Large intestine (tissue), 3 donors: ENCODE measurements at regions not wholly inside any gene's neighbourhood (a gene's known extent, or its start where the extent isn't known, plus 50 kb on each side); places are given as distances from the start of the nearest gene placed in this dataset.

Experiments
- DNase-seq, 2 donors: peaks; one replicate each; pipeline versions ENCODE4 v3.0.0 to v3.0.0-alpha.2; 2013
- H3K27ac ChIP-seq: one replicate; pipeline ENCODE4 v1.5.1; 2013; ENCODE audit warnings: low read length
- H3K27me3 ChIP-seq: 2 replicates; pipeline ENCODE4 v1.6.1; 2013; ENCODE audit warnings: low read length; ENCODE audit not compliant: control insufficient read depth, insufficient read depth
- H3K36me3 ChIP-seq: 2 replicates; pipeline ENCODE4 v1.6.1; 2013; ENCODE audit warnings: low read length; ENCODE audit not compliant: control insufficient read depth, insufficient read depth
- H3K4me1 ChIP-seq: one replicate; pipeline ENCODE4 v1.6.1; 2013; ENCODE audit warnings: low read length; ENCODE audit not compliant: control insufficient read depth, insufficient read depth
- H3K4me3 ChIP-seq: one replicate; pipeline ENCODE4 v1.5.1; 2013; ENCODE audit warnings: low read length
- H3K9me3 ChIP-seq: one replicate; pipeline ENCODE4 v1.6.1; 2013; ENCODE audit warnings: mild to moderate bottlenecking, low read depth, low read length, moderate library complexity; ENCODE audit not compliant: control insufficient read depth
- WGBS: methylation state at CpG from one replicate; pipeline ENCODE4 v1.1.5; 2013; ENCODE audit warnings: low lambda C conversion rate; ENCODE audit not compliant: insufficient coverage; 5-methylcytosine and 5-hydroxymethylcytosine counted together

DNA sequence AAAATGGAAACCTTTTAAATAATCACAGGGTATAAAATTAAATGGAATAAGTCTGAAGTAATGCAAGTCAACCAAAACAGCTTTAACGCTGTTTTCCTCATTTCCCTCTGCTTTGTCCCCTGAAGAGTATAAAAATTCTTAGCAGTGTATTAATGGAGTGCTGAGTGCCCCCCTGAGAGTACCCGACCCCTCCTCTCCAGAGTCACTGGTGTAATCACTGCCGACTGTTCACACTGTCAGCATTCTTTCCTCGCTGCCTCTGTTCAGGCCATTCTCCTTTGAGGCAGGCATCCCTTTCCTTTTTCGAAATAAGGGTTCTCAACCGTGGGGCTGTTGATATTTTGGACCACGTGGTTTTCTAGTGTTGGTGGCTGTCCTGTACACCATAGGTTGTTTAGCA lies 146.9 kb upstream of the SLC10A2 start:
- Histone ChIP-seq H3K4me1 (no peaks in the 10 kb centered on the region), H3K9me3 (no peaks in the 10 kb centered on the region), H3K27ac (no peak overlapping the region), H3K27me3 (no peaks in the 10 kb centered on the region), H3K4me3 (no peak overlapping the region), H3K36me3 (no peaks in the 10 kb centered on the region)
- no CpG with 5 or more reads among the region's 7 CpGs for WGBS
- no peak for DNase-seq

DNA sequence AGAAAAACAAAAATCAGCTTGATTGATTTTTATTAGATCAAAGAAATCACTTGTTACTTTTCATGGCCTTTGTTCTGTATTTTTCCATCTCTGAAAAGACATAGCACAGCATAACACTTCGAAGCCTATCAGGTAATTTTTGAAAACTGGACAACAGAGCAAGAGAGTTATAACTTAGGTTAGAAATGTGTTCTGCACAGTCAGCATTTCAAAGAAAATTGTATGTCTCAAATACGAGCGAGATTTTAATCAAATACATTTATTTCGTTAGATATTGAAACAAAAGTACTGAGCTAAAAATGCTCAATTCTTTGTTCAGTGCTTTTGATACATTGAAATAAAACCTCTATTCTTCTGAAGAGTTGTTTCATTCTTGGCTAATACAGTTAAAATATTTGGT lies 144.1 kb upstream of the SLC10A2 start:
- WGBS, result 94% methylated on average over 4 of the region's 4 CpGs
- H3K4me3 ChIP-seq, result no peak overlapping the region
- H3K27me3 ChIP-seq, result no peaks in the 10 kb centered on the region
- no peak overlapping the region for H3K27ac ChIP-seq
- no peaks in the 10 kb centered on the region for H3K36me3 ChIP-seq
- H3K9me3 ChIP-seq, result no peaks in the 10 kb centered on the region
- no peaks in the 10 kb centered on the region for H3K4me1 ChIP-seq
- no peak for DNase-seq

DNA sequence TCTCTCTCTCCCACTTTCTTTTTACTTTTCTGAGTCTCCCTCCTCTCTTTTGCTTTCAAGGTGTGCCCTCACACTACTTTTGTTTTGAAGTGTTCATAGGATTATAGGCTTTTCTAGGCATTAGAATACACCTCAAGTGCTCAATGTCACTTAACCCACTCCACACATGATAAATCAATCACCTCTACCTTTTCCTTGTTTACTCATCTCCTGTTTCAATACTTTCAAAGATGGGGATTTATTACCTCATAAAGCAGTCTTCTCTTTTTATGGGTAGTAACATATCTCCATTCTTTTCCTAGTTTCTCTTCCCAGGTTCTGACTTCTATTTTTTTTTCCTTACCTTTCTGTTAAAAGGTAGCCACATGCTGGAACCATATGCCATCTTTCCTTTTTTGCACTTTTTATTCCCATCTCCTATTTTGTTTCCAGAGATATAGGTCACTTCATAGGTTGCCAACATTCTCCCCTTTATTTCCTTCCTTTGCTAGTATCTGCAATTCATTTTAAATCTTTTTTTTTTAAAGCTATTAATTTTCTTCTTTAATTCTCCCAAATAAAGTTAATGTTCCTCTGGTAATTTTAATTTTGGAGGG lies 137.6 kb upstream of the SLC10A2 start:
- DNase-seq, result no peak
- Histone ChIP-seq H3K4me1 (no peaks in the 10 kb centered on the region), H3K27me3 (no peaks in the 10 kb centered on the region), H3K27ac (no peak overlapping the region), H3K4me3 (no peak overlapping the region), H3K36me3 (no peaks in the 10 kb centered on the region), H3K9me3 (peaks cover 8% of the 10 kb centered on the region)

DNA sequence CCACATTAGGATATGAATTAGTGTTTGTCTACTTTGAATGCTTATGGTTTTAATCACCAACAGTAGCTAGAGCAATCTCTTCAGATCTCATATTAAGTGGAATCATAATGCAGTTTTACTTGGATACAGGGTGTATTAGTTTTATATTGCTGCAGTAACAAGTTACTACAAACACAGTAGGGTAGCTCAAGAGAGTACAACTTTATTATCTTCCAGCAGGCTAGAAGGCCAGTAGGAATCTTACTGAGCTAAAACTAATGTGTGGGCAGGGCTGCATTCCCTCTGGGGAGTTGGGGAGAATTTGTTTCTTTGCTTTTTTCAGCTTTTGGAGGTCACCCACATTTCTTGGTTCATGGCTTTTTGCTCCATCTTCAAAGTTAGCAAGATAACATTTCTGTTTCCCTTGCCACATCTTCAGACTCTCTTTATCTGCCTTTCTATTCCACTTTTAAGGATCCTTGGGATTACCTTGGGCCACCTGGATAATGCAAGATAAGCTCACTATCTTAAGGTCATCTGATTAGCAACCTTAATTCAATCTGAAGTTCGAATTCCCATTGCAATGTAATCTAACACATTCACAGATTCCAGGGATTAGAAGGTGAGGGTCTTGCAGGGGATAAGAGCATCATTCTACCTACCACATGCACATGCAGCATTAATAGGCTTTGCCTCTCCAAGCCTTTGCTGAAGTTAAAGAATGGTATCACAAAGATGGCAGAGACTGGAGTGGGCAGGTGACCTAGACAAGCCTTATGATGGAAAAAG lies 134.1 kb upstream of the SLC10A2 start:
- H3K27me3 ChIP-seq, result no peaks in the 10 kb centered on the region
- no peak for DNase-seq
- no peaks in the 10 kb centered on the region for H3K36me3 ChIP-seq
- no peak overlapping the region for H3K4me3 ChIP-seq
- H3K4me1 ChIP-seq, result no peaks in the 10 kb centered on the region
- H3K9me3 ChIP-seq, result peaks cover 8% of the 10 kb centered on the region
- H3K27ac ChIP-seq, result no peak overlapping the region
- WGBS, result no CpG with 5 or more reads among the region's 1 CpG

DNA sequence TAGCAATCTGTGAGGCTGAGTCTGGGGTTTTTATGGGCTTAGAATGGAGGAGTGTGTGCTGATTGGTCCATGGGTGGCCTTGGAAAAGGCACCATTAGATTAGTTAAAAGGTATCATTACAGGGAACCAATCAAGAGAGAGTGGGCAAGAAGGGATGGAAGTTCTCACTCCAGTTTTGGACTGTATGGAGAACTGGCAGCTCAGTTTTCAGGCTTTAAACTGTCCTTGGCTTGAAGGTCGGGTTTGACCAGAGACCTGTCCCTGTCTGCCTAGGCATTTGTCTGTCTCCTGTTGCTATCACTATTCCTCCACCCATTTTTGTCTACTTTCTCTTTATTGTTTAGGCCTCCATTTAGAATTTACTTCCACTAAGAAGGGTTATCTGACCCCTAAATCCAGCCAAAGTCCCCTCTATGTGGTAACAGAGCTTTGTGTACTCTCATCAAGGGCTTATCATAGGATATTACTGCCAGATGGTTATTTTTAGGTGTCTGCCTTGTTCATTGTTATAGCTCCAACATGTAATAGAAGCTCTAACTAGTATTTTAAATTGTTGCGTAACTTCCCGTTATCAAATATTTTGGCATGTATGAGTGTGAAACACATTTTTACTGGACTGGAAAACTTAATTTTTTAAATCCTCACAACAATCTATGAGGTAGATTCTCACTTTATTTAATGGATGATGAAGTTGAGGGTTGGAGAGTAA lies 133.3 kb upstream of the SLC10A2 start:
- Histone ChIP-seq H3K36me3 (no peaks in the 10 kb centered on the region), H3K27ac (no peak overlapping the region), H3K9me3 (peaks cover 8% of the 10 kb centered on the region), H3K4me1 (no peaks in the 10 kb centered on the region), H3K4me3 (no peak overlapping the region), H3K27me3 (no peaks in the 10 kb centered on the region)
- WGBS, result 100% methylated on average over 2 of the region's 3 CpGs
- no peak for DNase-seq

DNA sequence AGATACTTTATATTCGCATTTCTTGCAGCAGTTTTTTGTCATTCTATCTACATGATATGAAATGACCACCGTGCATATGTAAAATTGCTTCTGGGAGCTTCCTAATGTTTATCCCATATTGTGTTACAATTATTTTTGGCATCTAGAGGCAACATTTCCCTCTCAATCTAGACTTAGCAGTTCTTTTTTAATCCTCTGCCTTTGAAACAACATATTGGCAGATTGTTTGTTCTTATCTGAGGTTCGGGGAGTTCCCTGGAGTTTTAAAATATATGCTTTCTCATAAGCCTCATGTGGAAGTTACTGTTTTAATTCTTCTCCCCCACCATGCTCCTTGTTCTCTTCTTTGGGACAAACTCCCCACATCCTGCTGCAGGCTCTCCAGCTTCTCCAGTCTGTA lies 130.1 kb upstream of the SLC10A2 start:
- no peaks in the 10 kb centered on the region for H3K4me1 ChIP-seq
- no peaks in the 10 kb centered on the region for H3K27me3 ChIP-seq
- H3K27ac ChIP-seq, result no peak overlapping the region
- no peak for DNase-seq
- no peaks in the 10 kb centered on the region for H3K36me3 ChIP-seq
- no peak overlapping the region for H3K4me3 ChIP-seq
- peaks cover 8% of the 10 kb centered on the region for H3K9me3 ChIP-seq
- no CpG with 5 or more reads among the region's 3 CpGs for WGBS

DNA sequence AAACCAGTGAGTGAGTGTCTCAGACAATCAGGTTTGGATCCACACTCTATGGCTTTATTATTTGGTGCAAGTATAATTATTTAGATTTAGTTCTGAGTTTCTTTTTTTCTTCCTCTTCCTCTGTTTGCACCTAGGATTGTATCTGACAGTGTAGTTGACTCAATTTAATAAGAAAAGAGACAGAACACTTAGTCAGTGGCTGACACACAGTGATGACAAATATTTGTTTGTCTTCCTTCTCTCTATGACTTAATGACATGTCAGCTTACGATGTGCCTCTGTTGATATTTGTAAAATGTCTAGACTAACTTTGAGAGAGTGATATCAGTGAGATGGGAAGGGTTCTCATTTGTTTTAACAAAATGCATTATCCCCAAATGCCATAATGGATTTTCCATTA lies 129.5 kb upstream of the SLC10A2 start:
- Histone ChIP-seq H3K4me3 (no peak overlapping the region), H3K36me3 (no peaks in the 10 kb centered on the region), H3K9me3 (peaks cover 8% of the 10 kb centered on the region), H3K27ac (no peak overlapping the region), H3K4me1 (no peaks in the 10 kb centered on the region), H3K27me3 (no peaks in the 10 kb centered on the region)
- no CpG with 5 or more reads among the region's 1 CpG for WGBS
- no peak for DNase-seq

DNA sequence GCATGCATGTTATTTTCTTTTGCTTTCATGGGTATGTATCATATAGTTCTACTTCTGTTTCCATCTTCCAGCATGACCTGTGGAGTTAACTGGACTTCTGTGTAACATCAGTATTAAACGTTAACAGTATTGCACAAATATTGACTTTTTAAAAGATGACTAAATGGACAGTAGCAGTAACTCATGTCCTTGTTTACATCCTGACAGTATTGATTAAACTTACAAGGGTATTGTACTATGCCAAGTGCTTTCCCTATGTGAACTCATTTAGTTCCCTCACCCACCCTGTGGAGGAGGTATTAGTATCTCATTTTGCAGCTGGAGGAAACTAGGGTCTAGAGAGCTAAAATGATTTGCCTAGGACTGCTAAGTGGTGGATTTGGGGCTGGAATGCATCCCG lies 128.7 kb upstream of the SLC10A2 start:
- H3K36me3 ChIP-seq, result no peaks in the 10 kb centered on the region
- peaks cover 8% of the 10 kb centered on the region for H3K9me3 ChIP-seq
- H3K27ac ChIP-seq, result no peak overlapping the region
- H3K27me3 ChIP-seq, result no peaks in the 10 kb centered on the region
- H3K4me3 ChIP-seq, result no peak overlapping the region
- WGBS, result no CpG with 5 or more reads among the region's 2 CpGs
- H3K4me1 ChIP-seq, result no peaks in the 10 kb centered on the region
- no peak for DNase-seq

DNA sequence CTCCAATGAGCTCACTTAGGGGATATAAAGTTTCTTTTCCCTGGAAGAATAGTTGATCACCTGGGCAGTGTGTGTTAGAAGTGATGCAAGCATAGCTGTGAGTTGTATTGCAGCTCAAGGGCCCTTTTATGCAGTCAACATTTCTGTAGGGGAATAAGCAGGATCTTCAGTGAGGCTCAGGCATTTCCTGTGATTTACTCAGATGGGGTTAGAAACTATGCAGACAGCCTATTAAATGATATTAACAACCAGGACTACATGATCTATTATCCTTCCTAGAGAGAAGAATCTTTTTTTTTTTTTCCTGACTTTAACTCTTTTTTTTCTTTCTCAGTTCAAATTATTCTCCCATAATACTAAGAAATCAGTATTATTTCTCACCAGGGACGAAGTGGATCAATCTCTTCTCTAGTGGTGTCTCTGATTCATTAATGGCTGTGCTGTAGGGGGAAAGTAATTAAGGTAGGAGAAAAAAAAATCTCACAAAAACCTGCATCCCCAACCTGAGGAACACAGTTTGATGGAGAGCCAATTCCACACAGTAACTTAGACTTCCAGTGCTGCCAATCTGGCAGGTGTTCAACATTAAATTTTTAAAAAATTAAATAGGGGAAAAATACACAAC lies 126.4 kb upstream of the SLC10A2 start:
- H3K36me3 ChIP-seq, result no peaks in the 10 kb centered on the region
- WGBS, result 100% methylated on average over 1 of the region's 1 CpG
- H3K4me1 ChIP-seq, result no peaks in the 10 kb centered on the region
- H3K4me3 ChIP-seq, result no peak overlapping the region
- H3K27ac ChIP-seq, result no peak overlapping the region
- H3K27me3 ChIP-seq, result no peaks in the 10 kb centered on the region
- no peak for DNase-seq
- H3K9me3 ChIP-seq, result no peaks in the 10 kb centered on the region

DNA sequence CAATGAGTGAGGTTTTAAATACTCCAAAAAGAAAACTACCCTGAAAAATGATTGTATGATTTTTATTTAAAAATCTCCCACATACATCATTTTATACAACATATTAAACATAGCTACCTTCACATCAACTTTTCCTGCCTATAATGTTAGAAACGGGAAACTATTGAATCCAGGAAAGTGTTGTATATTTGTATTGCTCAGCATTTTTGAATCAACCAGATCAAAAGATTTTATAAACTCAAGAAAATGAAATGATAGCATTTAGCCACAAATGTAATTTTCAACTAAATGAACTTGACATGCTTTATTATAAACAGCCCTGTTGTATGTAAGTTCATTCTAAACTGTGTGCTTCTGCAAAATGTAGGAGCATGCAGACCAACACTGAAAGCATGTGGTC lies 124.6 kb upstream of the SLC10A2 start:
- Histone ChIP-seq H3K4me1 (no peaks in the 10 kb centered on the region), H3K36me3 (no peaks in the 10 kb centered on the region), H3K27ac (no peak overlapping the region), H3K9me3 (no peaks in the 10 kb centered on the region), H3K4me3 (no peak overlapping the region), H3K27me3 (no peaks in the 10 kb centered on the region)
- no CpG with 5 or more reads among the region's 1 CpG for WGBS
- no peak for DNase-seq
